Fibroblast of peridontal ligament (primary cell): ENCODE measurements at regions not wholly inside any gene's neighbourhood (a gene's known extent, or its start where the extent isn't known, plus 50 kb on each side); places are given as distances from the start of the nearest gene placed in this dataset.
A peak's percentile ranks its signal among the peaks of the same experiment; 100 is the strongest.

Source experiments
- DNase-seq: peaks from one replicate; pipeline ENCODE4 v3.0.0-alpha.2; 2010; ENCODE audit errors: extremely low read depth

DNA sequence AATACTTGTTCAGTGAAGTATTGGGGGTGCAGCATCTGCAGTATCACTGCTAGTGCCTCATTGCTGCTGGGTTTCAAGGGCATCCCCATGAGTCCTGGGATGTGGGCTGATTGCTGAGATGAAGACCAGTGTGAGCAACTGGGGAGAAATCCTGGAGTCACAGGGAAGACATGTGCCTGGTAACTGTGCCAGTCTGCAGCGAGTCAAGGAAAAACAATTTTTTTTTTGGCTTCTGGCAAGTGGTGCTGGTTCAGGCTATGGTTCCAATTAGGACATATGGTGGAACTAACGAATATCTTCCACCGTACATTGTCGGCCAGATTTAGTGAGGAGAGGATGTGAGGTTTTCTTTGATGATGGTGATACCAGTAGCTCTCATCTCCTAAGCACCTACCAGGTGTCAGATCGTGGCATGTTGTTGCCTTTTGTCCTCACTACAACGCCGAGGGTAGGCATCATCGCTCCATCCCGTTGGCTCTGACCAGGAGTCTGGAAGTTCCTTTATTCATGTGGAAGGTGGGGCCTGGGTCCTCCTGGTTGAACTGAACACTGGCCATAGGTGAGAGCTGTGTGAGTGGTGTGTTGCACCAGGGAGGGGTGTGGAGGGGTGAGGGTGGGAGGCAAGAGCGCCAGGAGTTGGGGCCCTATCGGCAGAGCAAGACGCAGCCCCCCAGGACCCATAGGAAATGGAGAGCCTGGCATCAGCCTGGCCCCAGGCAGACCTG is 118.0 kb upstream of the HS6ST1 start:
- no peak for DNase-seq

DNA sequence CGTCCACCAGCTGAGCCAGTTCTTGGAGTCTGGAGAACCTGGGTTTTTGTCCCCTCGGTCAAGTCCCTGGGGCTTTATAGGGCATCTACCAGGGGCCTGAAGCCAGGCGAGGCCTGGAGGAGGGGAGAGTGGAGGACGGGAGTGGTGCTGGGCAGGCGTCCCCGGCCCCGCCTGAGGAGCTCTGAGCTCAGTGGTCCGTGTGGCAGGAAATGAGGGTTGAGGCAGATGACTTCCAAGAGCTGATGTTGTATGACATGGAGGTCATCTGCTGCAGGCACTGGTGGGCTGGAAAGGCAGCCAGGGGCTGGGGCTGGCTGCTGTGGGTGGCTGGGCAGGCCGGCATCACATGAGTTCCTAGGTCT is 118.5 kb upstream of the HS6ST1 start:
- DNase-seq, result no peak

DNA sequence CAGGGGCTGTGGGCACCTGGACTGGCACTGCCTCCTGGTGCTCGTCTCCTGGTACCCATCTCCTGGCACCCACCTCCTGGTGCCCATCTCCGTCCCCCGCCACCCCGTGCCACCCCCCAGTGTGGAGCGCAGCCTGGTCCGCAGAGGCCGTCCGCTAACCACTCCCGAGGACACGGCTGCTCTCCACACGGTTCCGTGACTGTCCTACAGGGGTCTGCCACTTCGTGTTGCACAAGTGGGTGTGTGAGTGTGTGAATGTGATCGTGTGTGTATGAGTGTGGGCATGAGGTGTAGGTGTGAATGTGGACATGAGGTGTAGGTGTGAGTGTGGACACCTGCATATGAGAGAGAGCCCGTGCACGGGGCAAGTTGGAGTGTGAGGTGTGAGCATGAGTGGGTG is 119.4 kb upstream of the HS6ST1 start:
- no peak for DNase-seq

DNA sequence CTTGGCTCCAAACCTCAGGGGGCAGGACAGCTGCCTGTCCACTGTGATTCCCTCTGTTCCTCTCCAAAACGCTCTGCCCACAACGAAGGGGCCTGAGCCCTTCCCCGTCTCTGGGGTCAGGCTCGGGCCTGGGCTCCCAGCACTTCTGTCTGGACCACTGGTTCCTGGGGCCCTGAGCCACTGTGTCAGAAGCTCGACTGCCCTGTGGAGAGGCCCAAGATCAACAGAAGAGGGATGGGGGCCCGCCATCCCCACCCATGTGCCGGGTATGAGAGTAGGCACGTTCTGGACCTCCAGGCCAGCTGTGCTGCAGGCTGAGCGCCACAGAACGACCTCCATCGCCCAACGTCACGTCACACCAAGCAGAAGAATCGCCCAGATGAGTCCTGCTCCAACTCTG is 119.9 kb upstream of the HS6ST1 start:
- DNase-seq, result no peak

DNA sequence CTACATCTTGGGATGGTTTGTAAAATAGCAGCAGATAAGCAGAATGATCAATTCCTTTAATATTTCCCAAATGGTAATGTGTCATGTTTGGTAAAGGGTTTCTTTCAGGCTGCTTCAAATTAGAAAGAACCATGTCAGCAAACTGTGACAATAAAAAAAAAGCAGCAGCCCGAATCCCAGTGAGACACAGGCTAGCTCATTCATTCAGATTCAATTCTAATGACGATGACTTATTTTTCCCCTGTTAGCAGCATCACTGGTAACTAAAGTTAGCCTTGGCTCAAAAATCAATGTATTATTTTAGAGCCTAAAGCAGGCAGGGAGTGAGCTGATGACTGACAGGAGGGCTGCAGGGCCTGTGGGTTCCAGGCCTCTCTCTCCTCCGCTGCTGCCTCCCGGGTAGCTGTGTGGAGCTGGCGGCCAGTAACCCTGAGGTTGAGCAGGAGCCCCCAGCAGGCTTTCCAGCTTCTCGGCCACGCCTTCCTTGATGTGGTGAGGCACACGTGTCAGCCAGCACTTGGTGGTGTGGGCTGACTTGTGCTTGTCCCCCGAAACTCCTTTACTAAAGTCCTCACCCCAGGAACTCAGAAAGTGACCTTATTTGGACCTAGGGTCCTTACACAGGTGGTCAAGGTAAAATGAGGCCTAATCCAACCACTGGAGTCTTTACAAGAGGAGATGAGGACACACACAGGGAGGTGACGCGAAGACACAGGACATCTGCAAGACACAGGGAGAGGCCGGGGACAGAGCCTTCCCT is 120.5 kb upstream of the HS6ST1 start:
- DNase-seq, result no peak

DNA sequence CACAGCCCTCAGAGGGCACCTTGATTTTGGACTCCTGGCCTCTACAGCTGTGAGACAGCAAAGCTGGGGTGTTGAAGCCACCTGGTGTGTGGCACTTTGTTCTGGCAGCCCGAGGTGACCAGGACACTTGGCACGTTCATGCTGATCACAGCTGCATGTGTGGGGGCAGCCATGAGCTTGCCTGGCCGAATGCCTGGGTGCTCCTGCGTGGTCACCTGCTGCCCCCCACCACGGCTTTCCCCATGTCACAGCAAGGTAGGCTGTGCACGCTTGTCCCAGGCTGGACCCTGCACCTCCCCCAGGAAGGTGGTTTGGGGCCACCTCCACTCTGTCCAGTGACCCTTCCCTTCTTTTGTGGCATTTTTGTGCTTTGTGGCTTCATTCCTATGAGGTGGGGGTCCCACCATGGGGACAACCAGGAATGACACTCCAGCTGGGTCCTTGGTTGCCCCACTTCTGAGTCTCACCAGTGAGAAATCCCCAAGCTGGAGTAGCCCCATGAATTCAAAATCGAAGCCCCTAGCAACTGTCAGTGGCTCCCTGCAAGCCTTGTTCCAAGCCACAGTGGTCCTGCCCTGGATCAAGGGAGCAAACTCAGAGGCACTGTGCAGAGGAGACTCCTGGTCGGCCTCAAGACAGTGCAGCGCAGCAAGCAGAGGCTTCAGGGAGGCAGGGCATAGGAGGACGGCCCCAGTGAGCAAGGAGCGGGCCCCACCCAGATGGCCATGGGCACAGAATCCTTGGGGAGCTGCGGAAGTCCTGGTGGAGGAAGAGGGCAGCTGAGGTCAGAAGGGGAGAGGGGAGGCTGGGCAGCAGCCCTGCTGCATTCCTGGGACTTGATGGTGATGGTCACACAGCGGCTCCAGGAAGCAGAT is 121.4 kb upstream of the HS6ST1 start:
- DNase-seq, result no peak

DNA sequence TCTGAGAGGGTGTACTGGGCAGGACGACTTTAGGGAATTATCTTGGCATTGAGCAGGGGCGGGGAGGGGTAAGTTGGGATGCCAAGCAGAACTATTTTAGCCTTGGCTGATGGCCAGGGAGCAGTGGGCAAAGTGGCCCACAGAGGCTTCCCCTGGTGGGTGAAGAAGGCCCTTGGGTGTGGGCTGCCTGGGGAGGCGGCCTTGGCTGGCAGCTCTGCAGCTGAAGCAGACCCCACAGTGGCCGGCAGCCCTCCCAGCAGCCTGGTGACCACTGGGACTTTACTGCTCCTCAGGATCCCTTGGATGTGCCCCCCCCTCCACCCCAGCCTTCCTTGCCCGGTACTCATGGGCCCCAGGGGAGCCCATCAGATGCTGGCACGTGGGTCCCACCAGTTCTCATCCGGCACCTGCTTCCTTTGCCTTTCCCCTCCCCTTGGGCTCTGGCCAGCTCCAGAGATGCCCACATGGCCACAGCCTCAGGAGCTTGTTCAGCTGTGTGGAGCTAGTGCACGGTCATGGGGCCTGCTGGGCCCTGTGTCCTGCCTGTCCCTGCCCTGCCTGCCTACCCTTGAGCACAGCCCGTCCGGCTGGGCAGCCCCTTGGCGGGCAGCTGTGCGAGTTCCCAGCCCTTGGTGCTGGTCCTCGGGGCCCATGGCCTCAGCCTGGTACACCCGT is 122.1 kb upstream of the HS6ST1 start:
- DNase-seq, result no peak

DNA sequence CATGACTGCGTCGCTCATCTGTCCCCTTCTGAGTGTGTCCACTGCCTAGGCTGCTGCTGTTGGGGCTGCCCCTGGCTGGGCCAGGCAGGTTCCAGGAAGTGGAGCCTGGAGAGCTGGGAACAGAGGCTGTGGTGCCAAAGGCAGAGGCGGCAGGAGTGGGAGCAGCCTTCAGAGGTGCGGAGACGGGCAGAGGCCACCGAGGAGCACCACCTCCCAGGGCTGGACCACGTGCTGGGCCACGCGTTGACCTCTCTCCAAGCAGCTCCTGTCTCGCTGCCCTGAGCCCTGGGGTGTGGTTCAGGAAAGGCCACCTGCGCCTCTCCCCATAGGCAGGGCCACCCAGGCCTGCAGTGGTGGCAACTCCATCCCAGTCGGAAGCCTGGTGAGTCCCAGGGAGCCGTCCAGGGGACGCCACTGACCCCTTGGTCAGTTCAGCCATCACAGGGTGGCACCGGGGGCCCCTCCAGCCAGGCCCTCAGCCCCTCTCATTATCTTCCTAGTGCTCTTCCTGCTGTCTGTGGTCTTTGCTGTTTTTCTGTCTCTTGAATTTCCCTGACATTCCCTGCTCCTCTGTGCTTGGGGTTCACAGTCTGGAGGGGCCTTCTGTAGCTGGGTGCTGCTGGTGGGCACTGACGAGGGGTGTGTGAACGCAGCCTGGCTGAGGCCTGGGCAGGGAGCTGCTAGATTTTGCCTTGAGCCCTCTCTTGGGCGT is 122.8 kb upstream of the HS6ST1 start:
- DNase-seq, result no peak

DNA sequence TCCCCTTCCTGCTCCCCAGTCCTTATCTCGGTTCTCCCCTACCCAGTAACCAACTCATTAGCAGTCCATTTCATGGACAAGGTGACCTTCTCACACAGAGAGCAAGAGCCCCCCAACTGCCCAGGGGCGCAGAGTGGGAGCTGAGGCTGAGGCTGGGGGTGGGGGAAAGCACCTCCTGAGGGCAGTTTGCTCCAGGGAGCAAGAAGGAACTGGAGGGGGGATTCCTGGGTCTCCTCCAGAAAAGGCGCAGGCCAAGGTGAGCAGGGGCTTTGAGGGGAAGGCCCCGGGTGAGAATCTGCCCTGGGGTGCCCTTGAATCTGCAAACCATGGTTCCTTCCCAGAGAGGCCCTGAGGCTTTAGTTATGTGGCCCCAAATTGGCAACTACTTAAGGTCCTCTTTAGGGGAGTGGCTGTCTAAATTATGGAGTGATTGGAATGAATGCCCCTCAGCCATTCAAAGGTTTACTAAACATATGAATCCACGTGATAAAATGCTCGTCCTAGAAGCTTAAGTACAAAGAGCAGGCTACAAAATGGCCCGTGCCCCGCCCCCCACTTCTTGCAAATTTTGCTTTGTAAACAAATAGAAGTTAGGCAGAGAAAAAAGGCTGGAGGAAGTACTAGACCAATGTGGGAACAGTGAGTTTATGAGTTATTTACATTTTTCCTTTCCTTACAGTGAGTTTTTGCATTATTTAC is 123.5 kb upstream of the HS6ST1 start:
- peak; percentile 39 for DNase-seq

DNA sequence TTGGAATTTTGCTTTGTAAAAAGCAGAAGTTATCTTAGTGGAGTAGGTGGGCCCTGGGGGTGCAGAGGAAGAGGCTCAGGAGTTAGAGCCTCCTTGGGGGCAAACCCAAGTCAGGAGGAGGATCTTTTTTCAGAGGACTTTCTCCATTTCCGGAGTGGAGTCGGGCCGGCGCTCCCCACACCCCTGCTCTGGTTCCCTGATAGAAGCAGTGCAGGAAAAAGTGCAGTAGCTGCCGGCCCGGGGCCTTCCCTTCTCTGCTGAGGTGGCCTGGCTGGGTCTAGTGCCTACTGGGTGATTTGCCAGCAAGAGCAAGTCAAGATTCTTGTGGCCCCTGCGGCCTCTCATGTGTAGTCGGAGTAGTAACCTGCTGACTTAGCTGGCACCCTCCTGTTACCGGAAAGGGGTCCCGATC is 124.2 kb upstream of the HS6ST1 start:
- DNase-seq, result no peak

DNA sequence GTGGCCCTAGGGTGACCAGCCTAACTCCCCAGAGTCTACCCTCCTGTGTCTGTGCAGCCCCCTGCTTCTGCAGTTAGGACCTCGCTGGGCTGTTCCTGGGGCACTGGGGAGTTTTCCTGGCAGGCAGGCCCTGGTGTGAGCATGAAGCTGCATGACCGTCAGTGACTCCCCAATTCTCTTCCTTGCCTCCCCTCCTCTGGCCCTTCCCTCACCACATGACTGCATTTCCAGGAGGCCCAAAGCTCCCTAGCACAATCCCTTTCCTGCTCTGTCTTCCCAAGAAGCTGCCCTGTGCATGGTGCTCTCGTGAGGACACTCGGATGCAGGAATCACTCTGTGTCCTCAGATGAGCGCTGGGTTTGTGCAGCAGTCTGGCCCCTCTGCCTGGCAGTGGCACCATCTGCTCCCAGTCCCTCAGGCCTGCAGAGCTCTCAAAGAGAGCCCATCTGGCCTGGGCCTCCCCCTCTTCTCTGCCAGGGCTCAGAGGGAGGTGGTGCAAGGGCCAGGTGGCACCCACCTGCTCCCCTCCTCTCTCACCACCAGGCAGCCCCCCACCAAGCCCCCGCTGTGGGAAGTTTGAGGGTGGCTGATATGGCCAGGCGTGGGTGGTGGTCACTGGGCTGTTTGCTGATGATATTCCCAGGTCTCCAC is 125.6 kb upstream of the HS6ST1 start:
- DNase-seq, result no peak

DNA sequence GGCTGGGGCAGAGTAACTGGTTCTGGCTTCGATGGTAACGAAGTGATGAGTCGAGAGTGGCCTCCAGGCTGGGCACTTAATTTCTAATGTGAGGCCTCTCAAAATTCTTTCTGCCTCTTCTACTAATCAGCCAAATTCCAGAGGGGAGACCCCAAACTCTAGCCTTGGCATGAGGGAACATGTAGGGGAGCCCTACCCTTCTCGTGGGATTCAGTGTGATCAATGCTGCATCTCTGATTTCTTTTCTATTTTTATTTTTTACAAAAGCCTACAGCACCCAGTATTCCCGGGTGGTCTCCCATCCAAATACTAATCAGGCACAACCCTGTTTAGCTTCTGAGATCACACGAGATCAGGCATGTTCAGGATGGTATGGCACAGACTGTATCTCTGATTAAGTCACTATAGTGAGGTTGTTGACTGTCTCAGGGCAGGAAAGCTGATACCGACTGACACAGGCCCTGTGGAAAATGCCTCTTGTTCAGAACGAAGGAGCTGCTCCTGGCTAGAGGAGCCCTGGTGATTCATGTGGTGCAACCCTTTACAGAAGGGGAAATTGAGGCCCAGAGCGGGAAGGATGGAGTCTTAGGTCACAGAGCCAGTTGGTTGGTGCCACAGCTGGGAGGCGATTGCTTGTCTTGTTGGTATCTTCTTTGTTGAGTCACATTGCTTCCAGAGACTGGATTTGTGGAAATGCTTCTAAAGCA is 126.3 kb upstream of the HS6ST1 start:
- DNase-seq, result no peak

DNA sequence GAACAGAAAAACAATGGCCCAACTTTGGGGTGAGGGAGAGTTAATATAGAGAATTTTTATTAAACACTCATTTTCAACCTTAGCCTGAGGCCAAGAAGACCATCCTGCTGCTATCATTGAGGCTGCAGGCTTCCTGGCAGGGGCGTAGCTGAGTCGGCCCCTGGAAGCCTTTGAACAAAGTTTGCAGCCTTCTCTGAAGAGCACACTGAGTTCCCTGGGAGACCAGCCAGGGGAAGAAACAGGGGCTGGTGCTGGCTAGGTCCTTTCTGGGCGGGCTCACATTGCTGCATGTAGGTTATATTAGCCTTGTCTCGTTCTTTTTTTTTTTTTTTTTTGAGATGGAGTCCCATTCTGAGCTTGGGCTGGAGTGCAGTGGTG is 126.8 kb upstream of the HS6ST1 start:
- DNase-seq, result no peak

DNA sequence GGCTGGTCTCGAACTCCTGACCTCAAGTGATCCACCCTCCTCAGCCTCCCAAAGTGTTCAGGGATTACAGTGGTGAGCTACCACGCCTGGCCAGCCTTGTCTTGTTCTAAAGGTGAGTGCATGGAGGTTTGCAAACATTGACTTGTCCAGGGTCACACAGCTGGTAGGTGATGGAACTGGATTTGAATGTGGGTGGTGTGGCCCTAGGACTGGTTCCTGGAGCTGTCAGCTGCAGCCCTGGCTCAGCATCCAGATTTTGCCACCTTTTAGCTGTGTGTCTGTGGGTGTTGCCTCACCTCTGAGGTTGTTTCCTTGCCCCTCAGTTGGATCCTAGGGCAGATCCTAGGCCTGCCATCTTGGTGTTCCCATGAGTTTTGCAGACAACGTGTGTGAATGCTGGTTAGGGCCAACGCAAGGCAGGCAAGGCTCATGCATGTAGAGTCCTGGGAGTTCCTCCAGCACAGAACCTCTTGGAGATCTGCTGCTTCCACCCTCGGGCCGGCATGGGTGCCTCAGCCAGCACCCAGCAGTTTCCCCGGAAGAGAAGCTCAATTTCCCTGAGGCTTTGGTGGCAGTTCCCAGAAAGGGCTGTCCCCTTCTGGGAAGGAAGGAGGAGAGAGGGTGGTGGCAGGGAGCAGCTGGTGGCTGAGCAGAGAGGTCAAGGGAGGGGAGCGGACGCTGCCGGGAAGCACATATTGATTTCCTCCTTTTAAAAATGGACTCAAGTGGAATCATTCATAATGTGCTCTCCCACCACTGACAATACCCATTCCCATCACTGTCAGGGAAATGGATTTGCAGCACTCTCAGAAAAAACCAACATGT is 127.6 kb upstream of the HS6ST1 start:
- no peak for DNase-seq

DNA sequence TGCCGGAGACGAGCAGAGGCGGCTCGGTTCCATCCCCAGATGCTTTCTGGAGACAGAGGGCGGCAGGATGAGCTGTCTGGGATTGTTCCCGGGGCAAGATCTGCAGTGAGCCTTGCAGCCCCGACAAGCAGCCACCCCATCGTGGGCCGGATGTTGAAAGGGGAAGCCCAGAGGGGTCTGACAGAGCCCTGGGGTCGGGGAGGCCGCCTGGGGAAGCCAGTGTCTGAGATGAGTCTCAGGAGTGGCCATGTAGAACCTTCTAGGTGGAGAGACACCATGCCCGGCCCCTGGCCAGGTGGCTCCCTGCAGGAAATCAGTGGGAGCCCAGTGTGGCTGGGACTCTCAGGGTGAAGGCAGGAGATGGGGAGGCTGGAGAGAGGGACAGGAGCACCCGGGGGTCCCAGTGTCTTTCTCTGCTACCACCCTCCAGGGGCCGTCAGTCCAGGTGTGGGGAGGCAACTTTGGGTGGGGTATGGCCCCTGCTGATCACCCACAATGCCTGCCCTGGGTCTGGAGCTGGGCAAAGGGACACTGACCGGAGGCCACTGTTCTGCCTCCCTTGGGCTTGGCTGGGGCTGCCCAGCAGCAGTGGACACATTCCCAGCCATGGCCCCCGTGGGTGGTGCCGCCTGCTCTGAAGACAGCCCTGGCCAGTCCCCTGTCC is 128.3 kb upstream of the HS6ST1 start:
- DNase-seq, result no peak

DNA sequence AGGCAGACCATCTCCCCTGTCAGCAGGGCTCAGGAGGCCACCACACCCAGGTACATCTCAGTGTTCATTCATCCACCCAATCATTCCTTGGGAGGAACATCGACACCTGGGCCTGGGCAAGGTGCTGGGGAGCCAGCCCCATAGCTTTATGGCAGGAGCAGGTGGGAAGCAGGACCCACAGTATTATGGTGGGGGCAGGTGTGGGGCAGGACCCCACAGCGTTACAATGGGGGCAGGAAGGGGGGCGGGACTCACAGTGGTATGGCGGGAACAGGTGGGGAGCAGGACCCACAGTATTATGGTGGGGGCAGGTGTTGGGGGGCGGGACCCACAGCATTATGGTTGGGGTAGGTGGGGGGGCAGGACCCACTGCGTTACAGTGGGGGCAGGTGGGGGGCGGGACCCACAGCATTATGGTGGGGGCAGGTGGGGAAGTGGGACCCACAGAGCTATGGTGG is 128.9 kb upstream of the HS6ST1 start:
- DNase-seq, result no peak

DNA sequence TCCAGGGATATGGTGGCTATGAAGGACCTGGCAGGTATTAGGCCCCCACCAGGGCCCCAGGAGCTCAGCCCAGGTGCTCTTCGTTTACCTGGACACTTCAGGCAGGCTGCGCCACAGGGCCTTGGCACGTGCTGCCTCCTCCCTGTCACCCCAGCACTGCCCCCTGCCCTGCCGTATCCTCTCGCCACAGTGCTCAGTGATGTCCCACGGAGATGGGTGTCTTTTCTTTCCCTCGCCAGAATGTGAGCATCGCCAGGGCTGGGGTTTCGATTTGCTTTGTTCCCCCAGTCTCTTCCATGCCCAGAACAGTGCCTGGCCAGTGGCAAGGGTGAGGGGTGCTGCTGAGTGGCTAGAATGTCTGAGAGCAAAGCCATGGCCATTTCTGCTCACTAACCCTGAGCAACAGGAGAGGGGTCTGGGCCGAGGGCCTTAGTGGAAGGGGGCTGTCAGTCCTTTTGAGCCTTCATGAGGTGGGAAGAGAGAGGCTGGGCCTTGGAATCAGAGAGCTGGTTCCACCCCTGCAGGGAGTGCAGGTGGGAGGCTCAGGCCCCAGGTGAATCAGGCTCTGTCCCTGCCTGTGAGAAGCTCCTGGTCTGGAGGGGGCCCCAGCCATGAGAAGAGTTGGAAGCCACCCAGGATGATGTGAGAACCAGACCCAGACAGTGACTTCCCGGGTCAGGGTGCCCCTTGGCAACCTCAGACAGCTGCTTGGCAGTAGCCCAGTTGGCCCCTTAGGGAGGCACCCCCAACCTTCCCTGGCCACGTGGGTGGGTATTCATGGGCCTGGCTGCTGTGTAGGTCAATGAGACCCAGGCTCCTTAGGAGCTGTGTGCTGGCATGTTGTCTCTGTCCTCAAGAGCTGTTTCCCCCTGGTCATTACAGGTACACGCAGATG is 129.9 kb upstream of the HS6ST1 start:
- no peak for DNase-seq
